ENCODE measurements at regions not wholly inside any gene's neighbourhood (a gene's known extent, or its start where the extent isn't known, plus 50 kb on each side); places are given as distances from the start of the nearest gene placed in this dataset.
A peak's percentile ranks its signal among the peaks of the same experiment; 100 is the strongest.

DNA sequence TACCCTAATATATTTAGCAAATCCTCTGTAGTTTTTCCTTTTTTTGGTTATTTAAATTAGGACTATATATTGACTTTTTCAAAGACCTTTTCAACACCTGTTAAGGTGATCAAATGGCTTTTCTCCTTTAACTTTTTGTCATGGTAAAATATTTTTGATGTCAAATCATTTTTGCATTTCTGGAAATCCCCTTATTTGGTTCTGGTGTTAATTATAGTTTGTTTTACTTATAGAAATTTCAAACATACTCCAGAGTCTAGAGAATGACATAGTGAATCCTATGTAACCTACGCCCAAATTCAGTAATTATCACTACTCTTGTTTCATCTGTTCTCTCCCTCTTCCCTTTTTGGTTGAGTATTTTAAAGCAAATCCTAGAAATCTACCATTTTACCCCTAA, 121.3 kb upstream of the TBL1XR1 start:
- DNase-seq: no peak
- Histone ChIP-seq H3K27me3 (no peaks in the 10 kb centered on the region), H3K27ac (no peak overlapping the region), H3K36me3 (no peaks in the 10 kb centered on the region), H3K4me3 (no peak overlapping the region), H3K4me1 (peaks cover 0 to 3% of the 10 kb centered on the region in 2 donors), H3K9me3 (no peaks in the 10 kb centered on the region)
- ATAC-seq: no peak
- TF ChIP-seq, protein P1, sequence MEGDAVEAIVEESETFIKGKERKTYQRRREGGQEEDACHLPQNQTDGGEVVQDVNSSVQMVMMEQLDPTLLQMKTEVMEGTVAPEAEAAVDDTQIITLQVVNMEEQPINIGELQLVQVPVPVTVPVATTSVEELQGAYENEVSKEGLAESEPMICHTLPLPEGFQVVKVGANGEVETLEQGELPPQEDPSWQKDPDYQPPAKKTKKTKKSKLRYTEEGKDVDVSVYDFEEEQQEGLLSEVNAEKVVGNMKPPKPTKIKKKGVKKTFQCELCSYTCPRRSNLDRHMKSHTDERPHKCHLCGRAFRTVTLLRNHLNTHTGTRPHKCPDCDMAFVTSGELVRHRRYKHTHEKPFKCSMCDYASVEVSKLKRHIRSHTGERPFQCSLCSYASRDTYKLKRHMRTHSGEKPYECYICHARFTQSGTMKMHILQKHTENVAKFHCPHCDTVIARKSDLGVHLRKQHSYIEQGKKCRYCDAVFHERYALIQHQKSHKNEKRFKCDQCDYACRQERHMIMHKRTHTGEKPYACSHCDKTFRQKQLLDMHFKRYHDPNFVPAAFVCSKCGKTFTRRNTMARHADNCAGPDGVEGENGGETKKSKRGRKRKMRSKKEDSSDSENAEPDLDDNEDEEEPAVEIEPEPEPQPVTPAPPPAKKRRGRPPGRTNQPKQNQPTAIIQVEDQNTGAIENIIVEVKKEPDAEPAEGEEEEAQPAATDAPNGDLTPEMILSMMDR (IDR thresholded peaks at IDR 0.05): no peak
- intact Hi-C loops (cut with DNase I): no loop called here

GRCh38 chr3:177320765-177321247, 123.5 kb upstream of the TBL1XR1 start:
- TF ChIP-seq, protein P1 (IDR thresholded peaks at IDR 0.05): no peak
- no peaks in the 10 kb centered on the region for H3K9me3 ChIP-seq
- ATAC-seq (no peak), DNase-seq (no peak)
- H3K27me3 ChIP-seq: no peaks in the 10 kb centered on the region
- H3K4me1 ChIP-seq: peaks cover 0 to 3% of the 10 kb centered on the region in 2 donors
- intact Hi-C loops (cut with DNase I): no loop called here
- H3K36me3 ChIP-seq: no peaks in the 10 kb centered on the region
- no peak overlapping the region for H3K27ac ChIP-seq
- no peak overlapping the region for H3K4me3 ChIP-seq

DNA sequence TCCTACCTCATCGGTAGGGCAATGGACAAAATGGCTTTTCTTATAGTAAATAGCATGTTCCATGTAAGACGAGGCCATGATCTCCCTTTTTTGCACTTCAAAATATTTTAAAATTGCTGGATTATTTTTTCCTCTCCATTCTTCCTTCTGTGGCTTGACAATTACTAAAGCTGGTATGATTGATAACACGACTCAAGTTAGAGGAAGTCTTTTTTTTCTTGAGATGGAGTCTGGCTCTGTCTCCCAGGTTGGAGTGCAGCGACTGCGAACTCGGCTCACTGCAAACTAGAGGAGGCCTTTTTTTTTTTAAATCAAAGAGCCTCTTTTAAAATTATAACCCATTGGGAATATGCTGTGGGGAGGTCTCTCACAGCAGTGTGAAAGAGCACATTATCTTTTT, 124.5 kb upstream of the TBL1XR1 start:
- H3K9me3 ChIP-seq: no peaks in the 10 kb centered on the region
- DNase-seq (no peak), ATAC-seq (no peak)
- peaks cover 0 to 3% of the 10 kb centered on the region in 2 donors for H3K4me1 ChIP-seq
- H3K4me3 ChIP-seq: no peak overlapping the region
- intact Hi-C loops (cut with DNase I): no loop called here
- H3K27me3 ChIP-seq: no peaks in the 10 kb centered on the region
- no peaks in the 10 kb centered on the region for H3K36me3 ChIP-seq
- TF ChIP-seq, protein P1 (IDR thresholded peaks at IDR 0.05): no peak
- H3K27ac ChIP-seq: no peak overlapping the region

DNA sequence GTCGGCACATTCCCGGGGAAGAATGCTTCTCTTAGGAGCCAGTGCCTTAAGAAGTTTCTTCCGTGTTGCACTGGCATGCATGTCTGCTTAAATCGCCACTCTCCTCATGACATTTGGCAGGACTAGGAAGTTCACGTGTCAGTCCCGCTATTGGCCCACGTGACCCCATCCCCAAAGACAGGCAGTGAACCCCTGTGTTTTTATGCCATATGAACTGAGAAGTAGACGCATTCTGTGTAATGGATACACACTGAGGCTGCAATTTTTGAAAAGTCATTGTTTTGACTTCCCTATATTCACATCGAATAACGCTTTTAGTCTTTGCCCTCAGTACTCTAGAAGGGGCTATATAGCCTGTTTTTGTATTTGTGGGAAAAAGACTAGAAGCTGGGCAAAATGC, 125.6 kb upstream of the TBL1XR1 start:
- Histone ChIP-seq H3K36me3 (no peaks in the 10 kb centered on the region), H3K27me3 (no peaks in the 10 kb centered on the region), H3K4me1 (peaks cover 0 to 3% of the 10 kb centered on the region in 2 donors), H3K27ac (no peak overlapping the region), H3K4me3 (no peak overlapping the region), H3K9me3 (no peaks in the 10 kb centered on the region)
- DNase-seq: peak in 1 of 4 donors; percentile 48
- ATAC-seq: no peak
- intact Hi-C loops (cut with DNase I): no loop called here
- TF ChIP-seq, protein P1 (IDR thresholded peaks at IDR 0.05): no peak

- Histone ChIP-seq H3K27me3 (no peaks in the 10 kb centered on the region), H3K4me1 (peaks cover 4 to 25% of the 10 kb centered on the region in 2 donors), H3K9me3 (no peaks in the 10 kb centered on the region), H3K27ac (no peak overlapping the region), H3K4me3 (no peak overlapping the region), H3K36me3 (no peaks in the 10 kb centered on the region)
- DNase-seq: no peak
- intact Hi-C loops (cut with DNase I): no loop called here
- TF ChIP-seq, protein P1 (IDR thresholded peaks at IDR 0.05): no peak
- ATAC-seq: peak; percentile 85
Measured at GRCh38 chr3:177329854-177330253, 132.6 kb upstream of the TBL1XR1 start.
